CD8-positive, alpha-beta memory T cell (primary cell): ENCODE measurements at regions not wholly inside any gene's neighbourhood (a gene's known extent, or its start where the extent isn't known, plus 50 kb on each side); places are given as distances from the start of the nearest gene placed in this dataset.

ENCODE experiments used
- CTCF ChIA-PET: fragments of 350-600 bp; sonication (Branson Sonifier 250); formaldehyde crosslinking; loops from one replicate; lab custom pipeline; 2021; ENCODE audit warnings: antibody characterized with exemption; lab: Charles Lee
- POLR2A ChIA-PET: fragments of 350-600 bp; sonication (Branson Sonifier 250); formaldehyde crosslinking; loops from one replicate; lab custom pipeline; 2021; ENCODE audit warnings: antibody characterized with exemption; lab: Charles Lee
- DNase-seq, 5 donors: peaks; one replicate each; pipeline versions ENCODE4 v3.0.0 to v3.0.0-alpha.2; 2020 to 2022; ENCODE audit warnings: mixed read lengths in 1 of 5
- H3K27ac ChIP-seq: one replicate; pipeline ENCODE4 v1.7.0; 2013; ENCODE audit warnings: low read depth, mild to moderate bottlenecking, low read length, moderate library complexity
- H3K27me3 ChIP-seq: 2 replicates; pipeline ENCODE4 v1.7.0; 2013; ENCODE audit warnings: low read length, mild to moderate bottlenecking; ENCODE audit not compliant: insufficient read depth, poor library complexity, severe bottlenecking
- H3K36me3 ChIP-seq: 2 replicates; pipeline ENCODE4 v1.7.0; 2013; ENCODE audit warnings: mild to moderate bottlenecking, low read length, moderate library complexity; ENCODE audit not compliant: insufficient read depth
- H3K4me1 ChIP-seq: 2 replicates; pipeline ENCODE4 v1.7.0; 2013; ENCODE audit warnings: mild to moderate bottlenecking, low read length, moderate library complexity; ENCODE audit not compliant: insufficient read depth
- H3K4me3 ChIP-seq: 2 replicates; pipeline ENCODE4 v1.7.0; 2013; ENCODE audit warnings: mild to moderate bottlenecking, low read length
- H3K9me3 ChIP-seq: 2 replicates; pipeline ENCODE4 v1.7.0; 2013; ENCODE audit warnings: mild to moderate bottlenecking, low read length
- H3K27ac Mint-ChIP-seq, 8 donors: one replicate each; pipeline ENCODE4 v1.8.0; 2020 to 2021; ENCODE audit warnings: mixed read lengths in 8 of 8, mild to moderate bottlenecking in 6 of 8, inconsistent platforms in 3 of 8, moderate library complexity in 3 of 8
- H3K27me3 Mint-ChIP-seq, 2 donors: one replicate each; pipeline ENCODE4 v1.8.0; 2020 to 2021; ENCODE audit warnings: mixed read lengths in 2 of 2, mild to moderate bottlenecking in 1 of 2, moderate library complexity in 1 of 2
- H3K36me3 Mint-ChIP-seq, 3 donors: one replicate each; pipeline ENCODE4 v1.8.0; 2020 to 2021; ENCODE audit warnings: mixed read lengths in 3 of 3, inconsistent platforms in 1 of 3, mild to moderate bottlenecking in 1 of 3
- H3K4me1 Mint-ChIP-seq, 3 donors: one replicate each; pipeline ENCODE4 v1.8.0; 2020 to 2021; ENCODE audit warnings: mixed read lengths in 3 of 3, inconsistent platforms in 1 of 3, mild to moderate bottlenecking in 1 of 3
- H3K4me3 Mint-ChIP-seq, 7 donors: one replicate each; pipeline ENCODE4 v1.8.0; 2020 to 2021; ENCODE audit warnings: mixed read lengths in 7 of 7, mild to moderate bottlenecking in 6 of 7, moderate library complexity in 4 of 7, inconsistent platforms in 2 of 7
- H3K9me3 Mint-ChIP-seq, 5 donors: one replicate each; pipeline ENCODE4 v1.8.0; 2020 to 2022; ENCODE audit warnings: mixed read lengths in 5 of 5, mild to moderate bottlenecking in 3 of 5, moderate library complexity in 2 of 5, inconsistent platforms in 1 of 5

GRCh38 chr12:88729196-88729595 lies 148.9 kb upstream of the KITLG start:
- H3K4me1 ChIP-seq: no peaks in the 10 kb centered on the region
- DNase-seq: no peak
- H3K27me3 ChIP-seq: no peaks in the 10 kb centered on the region
- H3K36me3 Mint-ChIP-seq: no peaks in the 10 kb centered on the region
- H3K9me3 Mint-ChIP-seq: peaks cover 0 to 6% (median 1%) of the 10 kb centered on the region in 5 donors
- no peak overlapping the region for H3K27ac ChIP-seq
- H3K4me3 ChIP-seq: no peak overlapping the region
- no peaks in the 10 kb centered on the region for H3K36me3 ChIP-seq
- no peak overlapping the region for H3K27ac Mint-ChIP-seq
- ChIA-PET POLR2A (no interaction called here), CTCF (no interaction called here)
- peaks cover 0 to 3% of the 10 kb centered on the region in 2 donors for H3K27me3 Mint-ChIP-seq
- H3K4me1 Mint-ChIP-seq: no peaks in the 10 kb centered on the region
- H3K4me3 Mint-ChIP-seq: no peak overlapping the region
- H3K9me3 ChIP-seq: no peaks in the 10 kb centered on the region

GRCh38 chr12:88726806-88727720 lies 146.8 kb upstream of the KITLG start:
- ChIA-PET POLR2A (no interaction called here), CTCF (no interaction called here)
- H3K27me3 ChIP-seq: no peaks in the 10 kb centered on the region
- H3K9me3 ChIP-seq: no peaks in the 10 kb centered on the region
- no peak for DNase-seq
- H3K27ac Mint-ChIP-seq: no peak overlapping the region
- H3K4me1 Mint-ChIP-seq: no peaks in the 10 kb centered on the region
- H3K9me3 Mint-ChIP-seq: peaks cover 0 to 6% (median 1%) of the 10 kb centered on the region in 5 donors
- no peak overlapping the region for H3K4me3 Mint-ChIP-seq
- H3K27ac ChIP-seq: no peak overlapping the region
- H3K36me3 ChIP-seq: no peaks in the 10 kb centered on the region
- H3K36me3 Mint-ChIP-seq: no peaks in the 10 kb centered on the region
- H3K4me1 ChIP-seq: no peaks in the 10 kb centered on the region
- peaks cover 0 to 3% of the 10 kb centered on the region in 2 donors for H3K27me3 Mint-ChIP-seq
- H3K4me3 ChIP-seq: no peak overlapping the region

- Histone ChIP-seq H3K9me3 (no peaks in the 10 kb centered on the region), H3K36me3 (no peaks in the 10 kb centered on the region), H3K27me3 (no peaks in the 10 kb centered on the region), H3K4me1 (no peaks in the 10 kb centered on the region), H3K27ac (no peak overlapping the region), H3K4me3 (no peak overlapping the region)
- no peak for DNase-seq
- Mint-ChIP-seq H3K27me3 (peaks cover 0 to 3% of the 10 kb centered on the region in 2 donors), H3K4me3 (no peak overlapping the region), H3K36me3 (no peaks in the 10 kb centered on the region), H3K27ac (no peak overlapping the region), H3K9me3 (peaks cover 0 to 6% (median 1%) of the 10 kb centered on the region in 5 donors), H3K4me1 (no peaks in the 10 kb centered on the region)
- CTCF ChIA-PET: no interaction called here
- POLR2A ChIA-PET: no interaction called here
These were observed 145.4 kb upstream of the KITLG start for GRCh38 chr12:88725592-88726143.

GRCh38 chr12:88723219-88723618 lies 142.9 kb upstream of the KITLG start:
- Mint-ChIP-seq H3K4me1 (no peaks in the 10 kb centered on the region), H3K36me3 (no peaks in the 10 kb centered on the region), H3K4me3 (no peak overlapping the region), H3K9me3 (peaks cover 0 to 6% (median 0%) of the 10 kb centered on the region in 5 donors), H3K27ac (no peak overlapping the region), H3K27me3 (peaks cover 0 to 3% of the 10 kb centered on the region in 2 donors)
- DNase-seq: no peak
- H3K4me1 ChIP-seq: no peaks in the 10 kb centered on the region
- H3K27me3 ChIP-seq: no peaks in the 10 kb centered on the region
- no peak overlapping the region for H3K4me3 ChIP-seq
- no peaks in the 10 kb centered on the region for H3K9me3 ChIP-seq
- H3K36me3 ChIP-seq: no peaks in the 10 kb centered on the region
- H3K27ac ChIP-seq: no peak overlapping the region
- ChIA-PET POLR2A (no interaction called here), CTCF (no interaction called here)

- peaks cover 0 to 5% (median 0%) of the 10 kb centered on the region in 5 donors for H3K9me3 Mint-ChIP-seq
- ChIA-PET CTCF (no interaction called here), POLR2A (no interaction called here)
- H3K27me3 Mint-ChIP-seq: no peaks in the 10 kb centered on the region
- no peak for DNase-seq
- no peaks in the 10 kb centered on the region for H3K36me3 ChIP-seq
- H3K9me3 ChIP-seq: no peaks in the 10 kb centered on the region
- H3K27me3 ChIP-seq: no peaks in the 10 kb centered on the region
- no peaks in the 10 kb centered on the region for H3K4me1 ChIP-seq
- H3K27ac ChIP-seq: no peak overlapping the region
- no peak overlapping the region for H3K27ac Mint-ChIP-seq
- no peak overlapping the region for H3K4me3 Mint-ChIP-seq
- H3K4me3 ChIP-seq: no peak overlapping the region
- no peaks in the 10 kb centered on the region for H3K36me3 Mint-ChIP-seq
- H3K4me1 Mint-ChIP-seq: no peaks in the 10 kb centered on the region
These were observed 140.7 kb upstream of the KITLG start for GRCh38 chr12:88720785-88721650.

- ChIA-PET POLR2A (no interaction called here), CTCF (no interaction called here)
- Histone ChIP-seq H3K4me3 (no peak overlapping the region), H3K4me1 (no peaks in the 10 kb centered on the region), H3K27ac (no peak overlapping the region), H3K36me3 (no peaks in the 10 kb centered on the region), H3K9me3 (no peaks in the 10 kb centered on the region), H3K27me3 (no peaks in the 10 kb centered on the region)
- Mint-ChIP-seq H3K9me3 (peaks cover 0 to 5% (median 0%) of the 10 kb centered on the region in 5 donors), H3K36me3 (no peaks in the 10 kb centered on the region), H3K27me3 (no peaks in the 10 kb centered on the region), H3K4me3 (no peak overlapping the region), H3K27ac (no peak overlapping the region), H3K4me1 (no peaks in the 10 kb centered on the region)
- DNase-seq: no peak
These were observed 140.0 kb upstream of the KITLG start for GRCh38 chr12:88720231-88720630.

- no peaks in the 10 kb centered on the region for H3K27me3 Mint-ChIP-seq
- no peaks in the 10 kb centered on the region for H3K36me3 Mint-ChIP-seq
- Histone ChIP-seq H3K9me3 (no peaks in the 10 kb centered on the region), H3K36me3 (no peaks in the 10 kb centered on the region), H3K27me3 (no peaks in the 10 kb centered on the region), H3K4me1 (no peaks in the 10 kb centered on the region), H3K27ac (no peak overlapping the region), H3K4me3 (no peak overlapping the region)
- CTCF ChIA-PET: no interaction called here
- POLR2A ChIA-PET: no interaction called here
- H3K4me1 Mint-ChIP-seq: no peaks in the 10 kb centered on the region
- DNase-seq: no peak
- no peak overlapping the region for H3K27ac Mint-ChIP-seq
- H3K4me3 Mint-ChIP-seq: no peak overlapping the region
- peaks cover 0 to 5% (median 0%) of the 10 kb centered on the region in 5 donors for H3K9me3 Mint-ChIP-seq
These were observed 136.9 kb upstream of the KITLG start for GRCh38 chr12:88717188-88717587.

- POLR2A ChIA-PET: no interaction called here
- Histone ChIP-seq H3K36me3 (no peaks in the 10 kb centered on the region), H3K27me3 (no peaks in the 10 kb centered on the region), H3K4me3 (no peak overlapping the region), H3K9me3 (no peaks in the 10 kb centered on the region), H3K27ac (no peak overlapping the region), H3K4me1 (no peaks in the 10 kb centered on the region)
- peaks cover 0 to 6% (median 0%) of the 10 kb centered on the region in 5 donors for H3K9me3 Mint-ChIP-seq
- no peaks in the 10 kb centered on the region for H3K36me3 Mint-ChIP-seq
- H3K27me3 Mint-ChIP-seq: no peaks in the 10 kb centered on the region
- DNase-seq: no peak
- CTCF ChIA-PET: no interaction called here
- no peak overlapping the region for H3K4me3 Mint-ChIP-seq
- no peaks in the 10 kb centered on the region for H3K4me1 Mint-ChIP-seq
- no peak overlapping the region for H3K27ac Mint-ChIP-seq
These were observed 136.0 kb upstream of the KITLG start for GRCh38 chr12:88716240-88716639.
